Smooth muscle cell (in vitro differentiated cells): ENCODE measurements at regions not wholly inside any gene's neighbourhood (a gene's known extent, or its start where the extent isn't known, plus 50 kb on each side); places are given as distances from the start of the nearest gene placed in this dataset.

Experiments
- DNase-seq: peaks from one replicate; lab custom pipeline; 2025; ENCODE audit not compliant: unreplicated experiment; lab: John Stamatoyannopoulos, UW
- H2AFZ ChIP-seq: fragments of 200-600 bp; sonication (generic); 2 replicates; pipeline ENCODE4 v1.6.0; 2016; ENCODE audit warnings: antibody characterized with exemption, low read depth, mild to moderate bottlenecking
- H3F3A ChIP-seq: fragments of 200-600 bp; sonication (generic); 2 replicates; pipeline ENCODE4 v1.6.0; 2017; ENCODE audit warnings: antibody characterized with exemption, low read depth
- H3K27ac ChIP-seq: fragments of 200-600 bp; sonication (generic); 2 replicates; pipeline ENCODE4 v1.5.1; 2016; ENCODE audit warnings: low read depth, mild to moderate bottlenecking
- H3K27me3 ChIP-seq: fragments of 200-600 bp; sonication (generic); 2 replicates; pipeline ENCODE4 v1.6.1; 2016; ENCODE audit warnings: low read depth, mild to moderate bottlenecking
- H3K36me3 ChIP-seq: fragments of 200-600 bp; sonication (generic); 2 replicates; pipeline ENCODE4 v1.5.1; 2016; ENCODE audit warnings: low read depth
- H3K4me1 ChIP-seq: fragments of 200-600 bp; sonication (generic); 2 replicates; pipeline ENCODE4 v1.5.1; 2016; ENCODE audit warnings: low read depth
- H3K4me2 ChIP-seq: fragments of 200-600 bp; sonication (generic); 2 replicates; pipeline ENCODE4 v1.6.0; 2016; ENCODE audit warnings: mild to moderate bottlenecking
- H3K4me3 ChIP-seq: fragments of 200-600 bp; sonication (generic); 2 replicates; pipeline ENCODE4 v1.5.1; 2016; ENCODE audit warnings: mild to moderate bottlenecking
- H3K79me2 ChIP-seq: fragments of 200-600 bp; sonication (generic); 2 replicates; pipeline ENCODE4 v1.6.0; 2016; ENCODE audit warnings: low read depth, mild to moderate bottlenecking
- H3K9ac ChIP-seq: fragments of 200-600 bp; sonication (generic); 2 replicates; pipeline ENCODE4 v1.6.0; 2016; ENCODE audit warnings: low read depth
- H3K9me3 ChIP-seq: fragments of 200-600 bp; sonication (generic); replicated peaks from 2 replicates; pipeline ENCODE4 v1.5.1; 2016; ENCODE audit warnings: low read depth
- H4K20me1 ChIP-seq: fragments of 200-600 bp; sonication (generic); 2 replicates; pipeline ENCODE4 v1.6.0; 2016; ENCODE audit warnings: low read depth
- CTCF ChIP-seq: fragments of 200-600 bp; sonication (generic); IDR thresholded peaks from 2 replicates; pipeline ENCODE4 v1.5.1; 2017; ENCODE audit warnings: borderline replicate concordance, mild to moderate bottlenecking, antibody characterized with exemption; ENCODE audit not compliant: insufficient read depth, poor library complexity, severe bottlenecking
- WGBS: methylation state at CpG from one replicate; pipeline ENCODE4 v1.1.7; 2016; ENCODE audit warnings: low lambda C conversion rate; 5-methylcytosine and 5-hydroxymethylcytosine counted together

- TF ChIP-seq CTCF, result no peak
- H3K27ac ChIP-seq, result peak overlapping the region; percentile 86
- WGBS, result 92% methylated on average over 1 of the region's 1 CpG
Observed at GRCh38 chr5:90022002-90022710, 387.4 kb downstream of the CETN3 start.

GRCh38 chr5:90020575-90021538 lies 388.7 kb downstream of the CETN3 start:
- no peaks in the 10 kb centered on the region for H3K79me2 ChIP-seq
- peaks cover 4% of the 10 kb centered on the region for H3F3A ChIP-seq
- DNase-seq, result no peak
- peak overlapping the region; percentile 83 for H3K4me2 ChIP-seq
- peaks cover 14% of the 10 kb centered on the region for H3K4me1 ChIP-seq
- no peaks in the 10 kb centered on the region for H3K36me3 ChIP-seq
- peak overlapping the region; percentile 86 for H3K27ac ChIP-seq
- peak overlapping the region; percentile 83 for H3K9ac ChIP-seq
- TF ChIP-seq CTCF, result no peak
- no peaks in the 10 kb centered on the region for H3K9me3 ChIP-seq
- H2AFZ ChIP-seq, result peak overlapping the region; percentile 68
- H4K20me1 ChIP-seq, result no peaks in the 10 kb centered on the region
- 46% methylated on average over 5 of the region's 5 CpGs for WGBS
- no peaks in the 10 kb centered on the region for H3K27me3 ChIP-seq
- H3K4me3 ChIP-seq, result peak overlapping the region; percentile 49

More at GRCh38 chr5:90022002-90022710, 387.4 kb downstream of the CETN3 start:
- Histone ChIP-seq H3K9me3 (no peaks in the 10 kb centered on the region), H2AFZ (peak overlapping the region; percentile 60), H3K9ac (no peak overlapping the region), H3K4me1 (peaks cover 1% of the 10 kb centered on the region), H3K79me2 (no peaks in the 10 kb centered on the region), H3K36me3 (no peaks in the 10 kb centered on the region), H4K20me1 (no peaks in the 10 kb centered on the region), H3K4me2 (peak overlapping the region; percentile 83), H3K4me3 (no peak overlapping the region), H3F3A (no peaks in the 10 kb centered on the region), H3K27me3 (no peaks in the 10 kb centered on the region)
- no peak for DNase-seq

- no peak for TF ChIP-seq CTCF
- no peaks in the 10 kb centered on the region for H4K20me1 ChIP-seq
- H3K9me3 ChIP-seq, result no peaks in the 10 kb centered on the region
- DNase-seq, result no peak
- peaks cover 17% of the 10 kb centered on the region for H3K4me1 ChIP-seq
- H3K27ac ChIP-seq, result peak overlapping the region; percentile 16
- H3K9ac ChIP-seq, result no peak overlapping the region
- H3F3A ChIP-seq, result peaks cover 13% of the 10 kb centered on the region
- H3K27me3 ChIP-seq, result no peaks in the 10 kb centered on the region
- H3K4me2 ChIP-seq, result peak overlapping the region; percentile 7
- H3K4me3 ChIP-seq, result no peak overlapping the region
- H3K36me3 ChIP-seq, result no peaks in the 10 kb centered on the region
- no peak overlapping the region for H2AFZ ChIP-seq
- H3K79me2 ChIP-seq, result no peaks in the 10 kb centered on the region
- WGBS, result 91% methylated on average over 3 of the region's 3 CpGs
Observed at GRCh38 chr5:90017239-90017638, 392.3 kb downstream of the CETN3 start.
